Natural killer cell (primary cell): ENCODE measurements at regions not wholly inside any gene's neighbourhood (a gene's known extent, or its start where the extent isn't known, plus 50 kb on each side); places are given as distances from the start of the nearest gene placed in this dataset.

Experiments
- ATAC-seq, 3 donors: fragments of 150-1000 bp in 2 of 3; fragments of 200-7000 bp in 1 of 3; cut with Tn5 transposase; 1 replicate in 1 of 3; 2 replicates in 2 of 3; pipeline ENCODE4 v1.10.0; 2021; ENCODE audit warnings: mild to moderate bottlenecking in 2 of 3, moderate library complexity in 2 of 3
- DNase-seq, 2 donors: peaks; one replicate each; pipeline versions ENCODE4 v3.0.0 to v3.0.0-alpha.2; 2013 to 2021; ENCODE audit warnings: mixed read lengths in 1 of 2
- H3K27ac ChIP-seq: one replicate; pipeline ENCODE4 v1.5.1; 2013; ENCODE audit warnings: mild to moderate bottlenecking, low read length
- H3K27me3 ChIP-seq: one replicate; pipeline ENCODE4 v1.6.1; 2013; ENCODE audit warnings: low read length; ENCODE audit not compliant: control insufficient read depth, insufficient read depth
- H3K36me3 ChIP-seq: one replicate; pipeline ENCODE4 v1.6.1; 2013; ENCODE audit warnings: low read length; ENCODE audit not compliant: control insufficient read depth, insufficient read depth
- H3K4me1 ChIP-seq: one replicate; pipeline ENCODE4 v1.6.1; 2013; ENCODE audit warnings: low read length; ENCODE audit not compliant: control insufficient read depth, insufficient read depth
- H3K4me3 ChIP-seq: one replicate; pipeline ENCODE4 v1.5.1; 2013; ENCODE audit warnings: low read length
- H3K9me3 ChIP-seq: one replicate; pipeline ENCODE4 v1.6.1; 2013; ENCODE audit warnings: low read length; ENCODE audit not compliant: control insufficient read depth, insufficient read depth
- H3K27ac Mint-ChIP-seq, 2 donors: one replicate each; pipeline ENCODE4 v1.8.0; 2022; ENCODE audit warnings: mild to moderate bottlenecking in 2 of 2, mixed read lengths in 2 of 2, moderate library complexity in 1 of 2
- H3K27me3 Mint-ChIP-seq, 2 donors: one replicate each; pipeline ENCODE4 v1.8.0; 2022; ENCODE audit warnings: low read depth in 2 of 2, mixed read lengths in 2 of 2
- H3K36me3 Mint-ChIP-seq: one replicate; pipeline ENCODE4 v1.8.0; 2022; ENCODE audit warnings: mixed read lengths
- H3K4me1 Mint-ChIP-seq, 2 donors: one replicate each; pipeline ENCODE4 v1.8.0; 2022; ENCODE audit warnings: mixed read lengths in 2 of 2
- H3K4me3 Mint-ChIP-seq: one replicate; pipeline ENCODE4 v1.8.0; 2022; ENCODE audit warnings: mild to moderate bottlenecking, moderate library complexity, mixed read lengths
- H3K9me3 Mint-ChIP-seq, 2 donors: one replicate each; pipeline ENCODE4 v1.8.0; 2022; ENCODE audit warnings: mixed read lengths in 2 of 2
- WGBS: methylation state at CpG from one replicate; pipeline ENCODE4 v1.1.7; 2013; ENCODE audit warnings: missing lambda C conversion rate; ENCODE audit not compliant: insufficient coverage; 5-methylcytosine and 5-hydroxymethylcytosine counted together
- intact Hi-C: fragments of 100-400 bp; cut with micrococcal nuclease; formaldehyde crosslinking; loops from one replicate; pipeline ENCODE4 v1.14.2; 2022
- TF ChIP-seq, protein P1 (sequence below): fragments of 200-600 bp; IDR thresholded peaks from one replicate; pipeline ENCODE4 v1.8.0; 2022; ENCODE audit warnings: antibody characterized with exemption

DNA sequence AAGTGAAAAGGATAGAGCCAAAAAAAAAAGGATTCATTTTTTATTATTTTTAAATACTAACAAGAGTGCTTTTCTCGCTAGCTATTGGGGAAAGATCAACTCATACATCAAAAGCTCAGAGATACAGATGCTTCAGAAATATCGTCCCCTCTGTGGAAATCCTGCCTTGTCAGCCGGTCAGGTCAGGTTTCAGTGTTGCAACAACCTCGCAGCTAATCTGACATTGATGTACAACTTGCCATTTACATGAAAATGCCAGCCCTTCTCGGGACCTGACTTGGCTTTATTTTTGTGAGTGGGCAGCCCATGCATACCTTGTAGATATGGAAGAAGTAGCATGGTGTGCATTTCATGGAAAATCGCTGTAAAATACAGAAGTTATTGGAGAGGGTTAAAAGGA lies 358.8 kb upstream of the ADAMTS16 start:
- H3K4me1 Mint-ChIP-seq: no peaks in the 10 kb centered on the region
- H3K27me3 Mint-ChIP-seq: no peaks in the 10 kb centered on the region
- 70% methylated on average over 6 of the region's 6 CpGs for WGBS
- Histone ChIP-seq H3K9me3 (peaks cover 3% of the 10 kb centered on the region), H3K36me3 (no peaks in the 10 kb centered on the region), H3K4me1 (no peaks in the 10 kb centered on the region), H3K4me3 (no peak overlapping the region), H3K27me3 (no peaks in the 10 kb centered on the region), H3K27ac (no peak overlapping the region)
- DNase-seq (no peak), ATAC-seq (no peak)
- H3K36me3 Mint-ChIP-seq: peaks cover 16% of the 10 kb centered on the region
- peaks cover 15 to 28% of the 10 kb centered on the region in 2 donors for H3K9me3 Mint-ChIP-seq
- H3K27ac Mint-ChIP-seq: no peak overlapping the region
- TF ChIP-seq, protein P1, sequence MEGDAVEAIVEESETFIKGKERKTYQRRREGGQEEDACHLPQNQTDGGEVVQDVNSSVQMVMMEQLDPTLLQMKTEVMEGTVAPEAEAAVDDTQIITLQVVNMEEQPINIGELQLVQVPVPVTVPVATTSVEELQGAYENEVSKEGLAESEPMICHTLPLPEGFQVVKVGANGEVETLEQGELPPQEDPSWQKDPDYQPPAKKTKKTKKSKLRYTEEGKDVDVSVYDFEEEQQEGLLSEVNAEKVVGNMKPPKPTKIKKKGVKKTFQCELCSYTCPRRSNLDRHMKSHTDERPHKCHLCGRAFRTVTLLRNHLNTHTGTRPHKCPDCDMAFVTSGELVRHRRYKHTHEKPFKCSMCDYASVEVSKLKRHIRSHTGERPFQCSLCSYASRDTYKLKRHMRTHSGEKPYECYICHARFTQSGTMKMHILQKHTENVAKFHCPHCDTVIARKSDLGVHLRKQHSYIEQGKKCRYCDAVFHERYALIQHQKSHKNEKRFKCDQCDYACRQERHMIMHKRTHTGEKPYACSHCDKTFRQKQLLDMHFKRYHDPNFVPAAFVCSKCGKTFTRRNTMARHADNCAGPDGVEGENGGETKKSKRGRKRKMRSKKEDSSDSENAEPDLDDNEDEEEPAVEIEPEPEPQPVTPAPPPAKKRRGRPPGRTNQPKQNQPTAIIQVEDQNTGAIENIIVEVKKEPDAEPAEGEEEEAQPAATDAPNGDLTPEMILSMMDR: no peak
- no peak overlapping the region for H3K4me3 Mint-ChIP-seq
- intact Hi-C loops: no loop called here

GRCh38 chr5:4785971-4786370 lies 354.2 kb upstream of the ADAMTS16 start:
- Mint-ChIP-seq H3K4me1 (no peaks in the 10 kb centered on the region), H3K27me3 (no peaks in the 10 kb centered on the region), H3K9me3 (peaks cover 11 to 28% of the 10 kb centered on the region in 2 donors), H3K4me3 (no peak overlapping the region), H3K27ac (no peak overlapping the region), H3K36me3 (peaks cover 16% of the 10 kb centered on the region)
- WGBS: no CpG with 5 or more reads among the region's 1 CpG
- Histone ChIP-seq H3K27me3 (no peaks in the 10 kb centered on the region), H3K4me3 (no peak overlapping the region), H3K4me1 (no peaks in the 10 kb centered on the region), H3K27ac (no peak overlapping the region), H3K36me3 (no peaks in the 10 kb centered on the region), H3K9me3 (peaks cover 3% of the 10 kb centered on the region)
- intact Hi-C loops: no loop called here
- TF ChIP-seq, protein P1: no peak
- DNase-seq (no peak), ATAC-seq (no peak)

- H3K4me1 Mint-ChIP-seq: no peaks in the 10 kb centered on the region
- peaks cover 4 to 11% of the 10 kb centered on the region in 2 donors for H3K9me3 Mint-ChIP-seq
- H3K4me3 ChIP-seq: no peak overlapping the region
- TF ChIP-seq, protein P1: no peak
- H3K36me3 Mint-ChIP-seq: no peaks in the 10 kb centered on the region
- H3K27ac ChIP-seq: no peak overlapping the region
- H3K9me3 ChIP-seq: no peaks in the 10 kb centered on the region
- H3K36me3 ChIP-seq: no peaks in the 10 kb centered on the region
- no peaks in the 10 kb centered on the region for H3K4me1 ChIP-seq
- DNase-seq (no peak), ATAC-seq (no peak)
- no peak overlapping the region for H3K27ac Mint-ChIP-seq
- H3K27me3 Mint-ChIP-seq: no peaks in the 10 kb centered on the region
- no peak overlapping the region for H3K4me3 Mint-ChIP-seq
- WGBS: 59% methylated on average over 2 of the region's 2 CpGs
- intact Hi-C loops: no loop called here
- H3K27me3 ChIP-seq: no peaks in the 10 kb centered on the region
Observed at GRCh38 chr5:4797445-4797844, 342.7 kb upstream of the ADAMTS16 start.

- H3K27ac Mint-ChIP-seq: no peak overlapping the region
- no peaks in the 10 kb centered on the region for H3K36me3 ChIP-seq
- H3K4me1 Mint-ChIP-seq: no peaks in the 10 kb centered on the region
- no peak overlapping the region for H3K27ac ChIP-seq
- H3K4me1 ChIP-seq: no peaks in the 10 kb centered on the region
- 50% methylated on average over 3 of the region's 3 CpGs for WGBS
- H3K4me3 Mint-ChIP-seq: no peak overlapping the region
- ATAC-seq: no peak
- no peak overlapping the region for H3K4me3 ChIP-seq
- H3K27me3 ChIP-seq: no peaks in the 10 kb centered on the region
- no peaks in the 10 kb centered on the region for H3K27me3 Mint-ChIP-seq
- peaks cover 6 to 15% of the 10 kb centered on the region in 2 donors for H3K9me3 Mint-ChIP-seq
- H3K36me3 Mint-ChIP-seq: no peaks in the 10 kb centered on the region
- H3K9me3 ChIP-seq: peaks cover 3% of the 10 kb centered on the region
- no peak for DNase-seq
- intact Hi-C loops: no loop called here
- TF ChIP-seq, protein P1: no peak
Observed at GRCh38 chr5:4802044-4802443, 338.1 kb upstream of the ADAMTS16 start.
